ENCODE measurements at regions not wholly inside any gene's neighbourhood (a gene's known extent, or its start where the extent isn't known, plus 50 kb on each side); places are given as distances from the start of the nearest gene placed in this dataset.

DNA sequence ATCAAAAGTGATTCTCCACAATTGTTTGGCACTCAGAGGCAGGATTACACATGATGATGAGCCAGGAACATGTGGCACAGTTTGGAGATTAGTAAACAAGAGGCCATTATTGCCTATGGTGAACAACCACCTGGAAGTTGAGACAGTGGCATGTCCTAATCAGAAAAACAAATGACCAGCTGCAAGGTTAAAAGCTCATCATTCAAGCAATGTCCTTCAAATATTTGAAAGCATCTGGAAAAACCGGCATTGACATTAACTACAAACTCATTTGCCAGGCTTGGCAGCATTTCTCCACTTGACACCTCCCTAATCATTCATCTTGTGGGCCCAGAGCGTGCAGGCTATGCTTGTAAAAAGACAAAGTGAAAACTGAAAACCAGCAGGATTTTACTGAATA, 80.6 kb upstream of the MEGF10 start:
- TF ChIP-seq, protein P1, sequence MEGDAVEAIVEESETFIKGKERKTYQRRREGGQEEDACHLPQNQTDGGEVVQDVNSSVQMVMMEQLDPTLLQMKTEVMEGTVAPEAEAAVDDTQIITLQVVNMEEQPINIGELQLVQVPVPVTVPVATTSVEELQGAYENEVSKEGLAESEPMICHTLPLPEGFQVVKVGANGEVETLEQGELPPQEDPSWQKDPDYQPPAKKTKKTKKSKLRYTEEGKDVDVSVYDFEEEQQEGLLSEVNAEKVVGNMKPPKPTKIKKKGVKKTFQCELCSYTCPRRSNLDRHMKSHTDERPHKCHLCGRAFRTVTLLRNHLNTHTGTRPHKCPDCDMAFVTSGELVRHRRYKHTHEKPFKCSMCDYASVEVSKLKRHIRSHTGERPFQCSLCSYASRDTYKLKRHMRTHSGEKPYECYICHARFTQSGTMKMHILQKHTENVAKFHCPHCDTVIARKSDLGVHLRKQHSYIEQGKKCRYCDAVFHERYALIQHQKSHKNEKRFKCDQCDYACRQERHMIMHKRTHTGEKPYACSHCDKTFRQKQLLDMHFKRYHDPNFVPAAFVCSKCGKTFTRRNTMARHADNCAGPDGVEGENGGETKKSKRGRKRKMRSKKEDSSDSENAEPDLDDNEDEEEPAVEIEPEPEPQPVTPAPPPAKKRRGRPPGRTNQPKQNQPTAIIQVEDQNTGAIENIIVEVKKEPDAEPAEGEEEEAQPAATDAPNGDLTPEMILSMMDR (IDR thresholded peaks at IDR 0.05), result no peak
- no peak for TF ChIP-seq POLR2A (IDR thresholded peaks at IDR 0.05)
